Muscle layer of colon (tissue), 2 donors: ENCODE measurements at regions not wholly inside any gene's neighbourhood (a gene's known extent, or its start where the extent isn't known, plus 50 kb on each side); places are given as distances from the start of the nearest gene placed in this dataset.

Source experiments
- H3K27ac ChIP-seq: one replicate; pipeline ENCODE4 v1.7.0; 2013; ENCODE audit warnings: low read depth, mild to moderate bottlenecking, low read length, moderate library complexity
- H3K27me3 ChIP-seq, 2 donors: one replicate each; pipeline ENCODE4 v1.7.0; 2013; ENCODE audit warnings: low read length in 2 of 2, mild to moderate bottlenecking in 2 of 2; ENCODE audit not compliant: insufficient read depth in 2 of 2, control insufficient read depth in 1 of 2
- H3K36me3 ChIP-seq: one replicate; pipeline ENCODE4 v1.7.0; 2013; ENCODE audit warnings: mild to moderate bottlenecking, low read length; ENCODE audit not compliant: insufficient read depth
- H3K4me1 ChIP-seq: one replicate; pipeline ENCODE4 v1.7.0; 2013; ENCODE audit warnings: mild to moderate bottlenecking, low read length; ENCODE audit not compliant: insufficient read depth
- H3K4me3 ChIP-seq, 2 donors: one replicate each; pipeline ENCODE4 v1.7.0; 2013; ENCODE audit warnings: low read length in 2 of 2, low read depth in 1 of 2, mild to moderate bottlenecking in 1 of 2, moderate library complexity in 1 of 2
- H3K9ac ChIP-seq: one replicate; pipeline ENCODE4 v1.7.0; 2013; ENCODE audit warnings: low read length
- H3K9me3 ChIP-seq: one replicate; pipeline ENCODE4 v1.7.0; 2013; ENCODE audit warnings: mild to moderate bottlenecking, low read length
- donor health status: abdominal sarcoma.
- donor health status: Adenocarcinoma of cecum.

DNA sequence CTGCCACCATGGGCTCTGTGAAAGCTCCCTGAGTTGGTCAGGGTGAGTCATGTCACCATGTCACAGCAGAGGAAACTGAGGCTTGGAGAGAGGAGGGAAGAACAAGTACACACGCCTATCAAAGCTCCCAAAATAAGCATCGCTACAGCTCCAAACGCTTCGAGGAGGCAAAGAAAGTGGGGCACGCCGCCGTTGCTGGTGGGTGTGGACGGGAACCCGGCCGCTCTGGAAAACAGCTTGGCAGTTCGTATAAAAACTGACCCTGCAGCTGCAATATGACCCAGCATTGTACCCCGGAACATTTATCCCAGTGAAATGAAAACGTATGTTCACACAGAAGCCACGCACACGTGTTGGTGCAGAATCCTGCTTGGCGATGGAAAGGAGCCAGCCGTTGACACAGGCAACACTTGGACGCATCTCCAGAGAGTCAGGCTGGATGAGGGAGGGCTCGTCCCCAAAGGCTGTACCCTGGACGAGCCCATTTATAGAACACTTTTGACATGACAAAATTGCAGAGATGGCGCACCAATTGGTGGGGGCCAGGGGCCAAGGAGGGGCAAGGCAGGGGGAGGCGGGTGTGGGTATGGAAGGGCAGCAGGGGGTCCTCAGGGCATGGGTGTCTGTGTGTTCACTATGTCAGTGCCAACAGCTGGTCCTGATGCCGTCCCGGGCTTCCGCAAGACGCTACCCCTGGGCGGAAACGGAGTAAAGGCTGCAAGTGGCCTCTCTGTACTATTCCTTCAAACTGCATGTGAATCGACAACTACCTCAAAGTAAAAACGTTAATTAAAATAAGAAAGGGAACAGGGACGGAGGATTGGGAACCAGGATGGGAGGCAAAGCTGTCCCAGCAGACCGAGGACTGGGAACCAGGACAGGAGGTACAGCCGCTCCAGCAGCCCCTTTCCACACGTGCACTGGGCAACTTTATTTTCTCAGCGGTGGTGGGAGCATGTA, 173.0 kb downstream of the OLFM1 start:
- H3K9ac ChIP-seq = no peak overlapping the region
- H3K27ac ChIP-seq = no peak overlapping the region
- no peaks in the 10 kb centered on the region for H3K4me1 ChIP-seq
- H3K27me3 ChIP-seq = peaks cover 0 to 19% of the 10 kb centered on the region in 2 donors
- H3K36me3 ChIP-seq = no peaks in the 10 kb centered on the region
- H3K9me3 ChIP-seq = no peaks in the 10 kb centered on the region
- H3K4me3 ChIP-seq = no peak overlapping the region

- Histone ChIP-seq H3K4me3 (no peak overlapping the region), H3K9ac (no peak overlapping the region), H3K9me3 (no peaks in the 10 kb centered on the region), H3K36me3 (no peaks in the 10 kb centered on the region), H3K4me1 (no peaks in the 10 kb centered on the region), H3K27me3 (peaks cover 0 to 30% of the 10 kb centered on the region in 2 donors), H3K27ac (no peak overlapping the region)
Observed at GRCh38 chr9:135262248-135262647, 174.8 kb downstream of the OLFM1 start.

GRCh38 chr9:135263511-135263910, 176.0 kb downstream of the OLFM1 start:
- Histone ChIP-seq H3K27me3 (peaks cover 0 to 27% of the 10 kb centered on the region in 2 donors), H3K4me3 (no peak overlapping the region), H3K27ac (no peak overlapping the region)

GRCh38 chr9:135265931-135266330, 178.5 kb downstream of the OLFM1 start:
- Histone ChIP-seq H3K27me3 (peaks cover 0 to 20% of the 10 kb centered on the region in 2 donors), H3K4me3 (no peak overlapping the region)

More at GRCh38 chr9:135263511-135263910, 176.0 kb downstream of the OLFM1 start:
- Histone ChIP-seq H3K4me1 (no peaks in the 10 kb centered on the region), H3K36me3 (no peaks in the 10 kb centered on the region), H3K9me3 (no peaks in the 10 kb centered on the region), H3K9ac (no peak overlapping the region)

DNA sequence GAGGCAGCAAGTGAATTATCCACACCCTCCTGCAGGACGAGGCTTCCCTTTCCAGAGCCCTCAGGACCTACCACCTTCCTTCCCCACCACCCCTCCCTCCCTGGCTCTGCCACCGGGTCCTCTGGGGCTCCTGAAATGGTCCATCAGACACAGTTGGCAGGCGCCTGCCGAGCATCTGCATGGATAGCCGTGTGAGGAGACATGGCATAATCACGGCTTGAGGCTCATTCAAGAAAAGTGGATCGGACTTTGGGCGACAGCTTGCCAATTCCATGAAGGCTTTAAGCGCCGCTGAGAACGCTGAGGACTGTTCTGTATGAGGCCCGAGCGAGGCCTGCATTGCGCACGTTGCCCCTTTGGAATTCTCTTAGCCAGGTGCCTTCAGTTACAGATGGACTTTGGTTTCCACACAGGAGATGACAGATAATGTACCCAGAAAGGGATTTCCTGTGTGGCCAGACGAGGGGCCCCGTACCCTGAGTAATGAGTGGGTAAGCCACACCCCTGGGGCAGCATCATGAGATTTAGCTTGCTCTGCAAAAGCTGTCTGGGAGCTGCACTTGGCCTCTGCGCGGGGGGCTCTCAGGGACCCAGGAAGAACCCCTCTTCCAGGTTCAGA, 179.8 kb downstream of the OLFM1 start:
- Histone ChIP-seq H3K36me3 (no peaks in the 10 kb centered on the region), H3K9me3 (no peaks in the 10 kb centered on the region), H3K4me3 (no peak overlapping the region), H3K27me3 (peaks cover 0 to 24% of the 10 kb centered on the region in 2 donors), H3K27ac (no peak overlapping the region), H3K4me1 (no peaks in the 10 kb centered on the region), H3K9ac (no peak overlapping the region)

More at GRCh38 chr9:135265931-135266330, 178.5 kb downstream of the OLFM1 start:
- no peaks in the 10 kb centered on the region for H3K4me1 ChIP-seq
- no peak overlapping the region for H3K9ac ChIP-seq
- no peaks in the 10 kb centered on the region for H3K36me3 ChIP-seq
- H3K9me3 ChIP-seq = no peaks in the 10 kb centered on the region
- H3K27ac ChIP-seq = no peak overlapping the region

DNA sequence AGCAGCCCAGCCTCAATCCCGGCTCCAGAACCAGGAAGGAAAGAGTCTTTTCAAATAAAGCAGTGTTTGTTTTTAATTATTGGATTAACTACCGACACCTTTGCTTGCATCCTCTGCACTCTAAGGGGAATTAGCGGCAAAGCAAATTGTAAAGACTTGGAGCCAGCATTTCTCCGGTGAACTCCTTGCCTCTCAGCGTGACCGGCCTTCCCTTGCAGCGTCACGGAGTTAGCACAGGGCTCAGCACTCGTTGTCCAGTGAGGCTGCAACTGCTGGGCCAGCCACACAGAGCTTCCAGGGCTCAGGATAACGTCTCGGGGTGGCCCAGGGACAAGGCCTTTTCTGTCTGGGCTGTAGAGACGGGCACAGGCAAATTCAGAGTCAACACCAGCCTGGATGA, 180.6 kb downstream of the OLFM1 start:
- Histone ChIP-seq H3K27me3 (peaks cover 0 to 32% of the 10 kb centered on the region in 2 donors), H3K9me3 (no peaks in the 10 kb centered on the region), H3K9ac (no peak overlapping the region), H3K4me1 (no peaks in the 10 kb centered on the region), H3K27ac (no peak overlapping the region), H3K36me3 (no peaks in the 10 kb centered on the region), H3K4me3 (no peak overlapping the region)

DNA sequence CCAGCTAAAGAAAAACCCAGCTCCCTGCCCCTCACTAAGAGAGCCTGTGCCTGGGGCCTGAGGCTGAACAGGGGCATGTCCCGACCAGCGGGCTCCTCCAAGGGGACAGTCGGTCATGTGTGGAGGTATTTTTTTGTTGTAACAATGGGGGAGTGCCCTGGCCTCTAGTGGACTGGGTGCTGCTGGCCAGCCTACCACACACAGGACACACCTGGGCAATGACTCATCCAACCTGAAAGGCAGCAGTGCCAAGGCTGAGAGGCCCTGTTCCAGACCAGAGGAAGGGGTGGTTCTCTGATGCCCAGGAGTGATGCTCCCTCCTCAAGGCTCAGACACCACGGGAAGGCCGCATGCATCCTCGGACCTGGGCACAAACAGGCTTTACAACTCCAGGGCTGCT, 181.5 kb downstream of the OLFM1 start:
- H3K36me3 ChIP-seq = no peaks in the 10 kb centered on the region
- peaks cover 0 to 41% of the 10 kb centered on the region in 2 donors for H3K27me3 ChIP-seq
- no peaks in the 10 kb centered on the region for H3K9me3 ChIP-seq
- no peak overlapping the region for H3K27ac ChIP-seq
- H3K9ac ChIP-seq = no peak overlapping the region
- H3K4me3 ChIP-seq = no peak overlapping the region
- no peaks in the 10 kb centered on the region for H3K4me1 ChIP-seq

DNA sequence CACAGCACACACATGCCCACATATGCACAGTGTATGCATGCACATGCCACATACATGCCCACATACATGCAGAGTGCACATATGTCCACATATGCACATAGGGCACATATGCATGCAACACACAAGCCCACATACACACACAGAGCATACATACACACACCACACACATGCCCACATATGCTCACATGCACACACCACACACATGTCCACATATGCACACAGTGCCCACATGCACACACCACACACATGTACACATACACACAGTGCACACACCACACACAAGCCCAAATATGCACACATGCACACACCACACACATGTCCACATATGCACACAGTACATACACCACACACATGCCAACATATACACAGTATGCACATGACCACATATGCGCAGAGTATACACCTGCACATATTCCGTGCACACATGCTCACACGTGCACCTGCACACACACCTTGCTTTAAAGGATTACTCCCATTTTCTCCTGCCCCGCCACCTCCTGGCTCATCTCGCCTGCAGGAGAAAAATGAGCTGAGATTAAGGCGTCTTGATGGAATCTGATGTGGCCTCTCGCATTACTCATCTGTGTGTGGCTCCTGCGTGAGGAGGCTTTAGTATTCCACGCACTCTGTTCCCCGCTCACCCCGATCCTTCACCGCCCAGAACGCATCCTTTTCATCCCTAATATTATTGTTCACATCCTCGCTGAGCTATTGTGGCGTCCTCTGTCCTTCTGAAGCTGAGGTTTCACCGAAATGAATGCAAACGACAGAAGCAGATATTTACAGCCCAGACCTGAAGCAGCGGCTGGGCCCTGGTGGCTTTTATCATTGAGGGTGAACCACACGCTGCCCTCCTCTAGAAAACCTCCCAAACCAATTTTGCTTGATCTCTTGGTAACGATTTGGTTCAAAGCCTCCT, 182.7 kb downstream of the OLFM1 start:
- no peak overlapping the region for H3K9ac ChIP-seq
- no peaks in the 10 kb centered on the region for H3K9me3 ChIP-seq
- no peak overlapping the region for H3K4me3 ChIP-seq
- no peak overlapping the region for H3K27ac ChIP-seq
- peaks cover 0 to 41% of the 10 kb centered on the region in 2 donors for H3K27me3 ChIP-seq
- H3K4me1 ChIP-seq = no peaks in the 10 kb centered on the region
- H3K36me3 ChIP-seq = no peaks in the 10 kb centered on the region

DNA sequence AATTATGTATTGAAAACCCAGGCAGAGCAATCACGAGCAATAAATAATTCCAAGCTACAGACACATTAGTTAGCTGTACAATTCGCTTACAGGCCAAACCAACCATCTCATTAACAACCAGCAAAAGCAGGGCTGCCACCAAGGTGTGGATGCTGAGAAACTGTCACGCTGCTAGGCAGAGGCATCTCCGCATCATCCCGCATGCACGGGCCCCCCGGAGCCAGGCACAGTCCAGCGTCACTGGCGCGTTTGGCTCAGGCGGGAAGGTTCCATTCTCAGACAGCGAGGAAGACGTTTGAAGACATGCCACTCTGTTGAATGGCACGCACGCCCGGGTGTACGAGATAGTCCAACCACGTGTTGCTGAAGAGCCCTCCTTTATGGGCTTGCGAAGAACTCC, 184.0 kb downstream of the OLFM1 start:
- no peak overlapping the region for H3K27ac ChIP-seq
- no peaks in the 10 kb centered on the region for H3K36me3 ChIP-seq
- H3K9me3 ChIP-seq = no peaks in the 10 kb centered on the region
- no peak overlapping the region for H3K9ac ChIP-seq
- H3K4me3 ChIP-seq = no peak overlapping the region
- no peaks in the 10 kb centered on the region for H3K4me1 ChIP-seq
- peaks cover 0 to 35% of the 10 kb centered on the region in 2 donors for H3K27me3 ChIP-seq

DNA sequence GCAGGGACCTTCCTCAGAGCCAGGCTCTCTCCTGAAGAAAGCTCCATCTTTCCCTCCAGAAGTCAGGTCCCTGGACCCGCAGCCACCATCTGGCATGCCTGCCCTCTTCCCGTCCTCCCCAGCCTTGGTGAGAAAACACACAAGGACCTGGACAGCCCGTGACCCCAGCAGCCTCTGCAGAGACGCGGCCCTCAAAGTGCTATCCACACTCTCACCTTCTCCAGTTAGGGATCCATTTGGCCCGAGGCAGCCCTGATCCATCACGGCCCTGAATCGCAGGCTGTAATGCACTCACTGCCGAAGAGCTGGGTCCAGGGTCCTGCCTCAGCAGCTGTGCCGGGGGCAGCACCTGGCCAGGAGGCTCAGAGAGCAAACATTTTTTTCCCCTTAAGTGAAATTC, 185.1 kb downstream of the OLFM1 start:
- no peak overlapping the region for H3K27ac ChIP-seq
- no peaks in the 10 kb centered on the region for H3K9me3 ChIP-seq
- peaks cover 0 to 26% of the 10 kb centered on the region in 2 donors for H3K27me3 ChIP-seq
- H3K4me1 ChIP-seq = no peaks in the 10 kb centered on the region
- no peak overlapping the region for H3K4me3 ChIP-seq
- no peak overlapping the region for H3K9ac ChIP-seq
- no peaks in the 10 kb centered on the region for H3K36me3 ChIP-seq

- Histone ChIP-seq H3K36me3 (no peaks in the 10 kb centered on the region), H3K4me3 (no peak overlapping the region), H3K27me3 (peaks cover 0 to 26% of the 10 kb centered on the region in 2 donors), H3K9ac (no peak overlapping the region), H3K9me3 (no peaks in the 10 kb centered on the region), H3K4me1 (no peaks in the 10 kb centered on the region), H3K27ac (no peak overlapping the region)
Observed at GRCh38 chr9:135273008-135273407, 185.5 kb downstream of the OLFM1 start.
